GM12864 (cell line): ENCODE measurements at regions not wholly inside any gene's neighbourhood (a gene's known extent, or its start where the extent isn't known, plus 50 kb on each side); places are given as distances from the start of the nearest gene placed in this dataset.
"Not testable (repeated sequence)": the region's sequence is repeated elsewhere in the genome, so short reads cannot be mapped to it uniquely, and the experiment has no call there.

Source experiments
- DNase-seq: peaks from one replicate; pipeline ENCODE4 v3.0.0-alpha.2; 2011; ENCODE audit warnings: low read depth
- H3K4me3 ChIP-seq: 2 replicates; pipeline ENCODE4 v1.5.1; 2011; ENCODE audit warnings: mild to moderate bottlenecking, low read depth, low read length, control low read depth
- TF ChIP-seq, protein P1 (sequence below): IDR thresholded peaks from 2 replicates; pipeline ENCODE4 v1.5.1; 2011; ENCODE audit warnings: low read depth, mild to moderate bottlenecking, moderate library complexity, low read length, control low read depth, inconsistent platforms; ENCODE audit errors: missing control alignments

- TF ChIP-seq, protein P1, sequence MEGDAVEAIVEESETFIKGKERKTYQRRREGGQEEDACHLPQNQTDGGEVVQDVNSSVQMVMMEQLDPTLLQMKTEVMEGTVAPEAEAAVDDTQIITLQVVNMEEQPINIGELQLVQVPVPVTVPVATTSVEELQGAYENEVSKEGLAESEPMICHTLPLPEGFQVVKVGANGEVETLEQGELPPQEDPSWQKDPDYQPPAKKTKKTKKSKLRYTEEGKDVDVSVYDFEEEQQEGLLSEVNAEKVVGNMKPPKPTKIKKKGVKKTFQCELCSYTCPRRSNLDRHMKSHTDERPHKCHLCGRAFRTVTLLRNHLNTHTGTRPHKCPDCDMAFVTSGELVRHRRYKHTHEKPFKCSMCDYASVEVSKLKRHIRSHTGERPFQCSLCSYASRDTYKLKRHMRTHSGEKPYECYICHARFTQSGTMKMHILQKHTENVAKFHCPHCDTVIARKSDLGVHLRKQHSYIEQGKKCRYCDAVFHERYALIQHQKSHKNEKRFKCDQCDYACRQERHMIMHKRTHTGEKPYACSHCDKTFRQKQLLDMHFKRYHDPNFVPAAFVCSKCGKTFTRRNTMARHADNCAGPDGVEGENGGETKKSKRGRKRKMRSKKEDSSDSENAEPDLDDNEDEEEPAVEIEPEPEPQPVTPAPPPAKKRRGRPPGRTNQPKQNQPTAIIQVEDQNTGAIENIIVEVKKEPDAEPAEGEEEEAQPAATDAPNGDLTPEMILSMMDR, result no peak
- no peak for DNase-seq
- H3K4me3 ChIP-seq, result no peak overlapping the region
Measured at GRCh38 chr4:116627545-116627944, 457.8 kb downstream of the TRAM1L1 start.

DNA sequence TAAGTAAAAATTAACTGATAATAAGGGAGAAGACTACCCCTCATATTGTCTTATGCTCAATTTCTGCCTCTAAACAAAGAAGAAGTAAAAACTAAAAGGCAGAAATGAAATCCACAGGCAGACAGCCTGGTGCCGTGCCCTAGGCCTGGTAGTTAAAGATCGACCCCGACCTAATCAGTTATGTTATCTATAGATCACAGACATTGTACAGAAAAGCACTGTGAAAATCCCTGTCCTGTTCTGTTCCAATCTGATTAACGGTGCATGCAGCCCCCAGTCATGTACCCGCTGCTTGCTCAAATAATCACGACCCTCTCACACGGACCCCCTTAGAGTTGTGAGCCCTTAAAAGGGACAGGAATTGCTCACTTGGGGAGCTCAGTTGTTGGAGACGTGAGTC, 465.9 kb downstream of the TRAM1L1 start:
- not testable (repeated sequence) for DNase-seq, H3K4me3 ChIP-seq

DNA sequence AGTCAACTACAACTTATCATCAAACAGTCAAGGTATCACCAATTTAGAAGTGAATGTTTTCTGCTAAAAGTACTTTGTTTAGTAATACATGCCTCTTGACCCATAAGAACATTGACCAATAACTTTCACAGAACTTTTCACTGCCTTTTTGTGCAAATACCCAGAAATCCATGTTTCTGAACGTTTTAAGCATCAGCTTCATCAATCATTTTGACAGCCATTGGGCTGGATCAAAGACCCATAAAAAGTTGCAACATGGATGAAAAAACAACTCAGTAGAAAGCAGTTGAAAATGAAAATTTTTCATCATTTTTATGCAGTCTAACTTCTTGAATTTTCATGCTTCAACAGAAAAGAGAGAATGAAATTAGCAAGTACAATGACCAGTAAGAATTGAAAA, 466.7 kb downstream of the TRAM1L1 start:
- TF ChIP-seq, protein P1, result no peak
- DNase-seq, result no peak
- no peak overlapping the region for H3K4me3 ChIP-seq

- H3K4me3 ChIP-seq, result no peak overlapping the region
- TF ChIP-seq, protein P1, result no peak
- no peak for DNase-seq
Measured at GRCh38 chr4:116603096-116603495, 482.3 kb downstream of the TRAM1L1 start.

DNA sequence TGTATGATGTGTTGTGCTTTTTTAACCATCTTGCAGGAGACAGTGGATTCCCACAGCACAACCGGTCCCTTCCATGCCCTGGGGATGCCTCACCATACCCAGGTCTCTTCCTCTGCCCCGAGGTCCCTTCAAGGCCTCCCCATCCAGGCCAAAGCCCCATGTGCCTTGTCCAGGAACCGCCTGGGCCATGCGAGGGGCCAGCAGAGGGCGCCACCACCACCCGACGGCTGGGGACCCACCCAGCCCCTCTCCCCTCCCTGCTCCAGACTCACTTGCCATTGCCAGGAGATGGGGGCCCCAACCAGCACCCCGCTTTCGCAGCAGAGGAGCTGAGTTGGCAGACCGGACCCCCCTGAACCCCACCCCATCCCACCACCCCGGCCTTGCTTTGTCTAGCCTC, 485.5 kb downstream of the TRAM1L1 start:
- TF ChIP-seq, protein P1, result peak; percentile 52
- DNase-seq, result no peak

DNA sequence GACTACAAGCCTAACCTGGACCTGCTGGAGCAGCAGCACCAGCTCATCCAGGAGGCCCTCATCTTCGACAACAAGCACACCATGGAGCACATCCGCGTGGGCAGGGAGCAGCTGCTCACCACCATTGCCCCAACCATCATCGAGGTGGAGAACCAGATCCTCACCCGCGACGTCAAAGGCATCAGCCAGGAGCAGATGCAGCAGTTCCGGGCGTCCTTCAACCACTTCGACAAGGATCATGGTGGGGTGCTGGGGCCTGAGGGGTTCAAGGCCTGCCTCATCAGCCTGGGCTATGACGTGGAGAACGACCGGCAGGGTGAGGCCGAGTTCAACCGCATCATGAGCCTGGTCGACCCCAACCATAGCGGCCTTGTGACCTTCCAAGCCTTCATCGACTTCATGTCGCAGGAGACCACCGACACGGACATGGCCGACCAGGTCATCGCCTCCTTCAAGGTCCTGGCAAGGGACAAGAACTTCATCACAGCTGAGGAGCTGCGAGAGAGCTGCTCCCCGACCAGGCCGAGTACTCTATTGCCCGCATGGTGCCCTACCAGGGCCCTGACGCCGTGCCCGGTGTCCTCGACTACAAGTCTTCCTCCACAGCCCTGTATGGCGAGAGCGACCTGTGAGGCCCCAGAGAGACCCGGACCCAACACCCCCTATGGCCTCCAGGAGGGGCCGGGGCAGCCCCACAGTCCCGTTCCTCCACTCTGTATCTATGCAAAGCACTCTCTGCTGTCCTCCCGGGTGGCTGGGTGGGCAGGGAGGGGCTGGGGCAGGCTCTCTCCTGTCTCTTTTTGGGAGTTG, 486.2 kb downstream of the TRAM1L1 start:
- no peak overlapping the region for H3K4me3 ChIP-seq
- no peak for DNase-seq
- TF ChIP-seq, protein P1, result no peak

More for the DNA sequence above, 485.5 kb downstream of the TRAM1L1 start:
- H3K4me3 ChIP-seq, result no peak overlapping the region

GRCh38 chr4:116598155-116598979, 487.0 kb downstream of the TRAM1L1 start:
- TF ChIP-seq, protein P1, result no peak
- no peak overlapping the region for H3K4me3 ChIP-seq
- no peak for DNase-seq
